ENCODE measurements at regions not wholly inside any gene's neighbourhood (a gene's known extent, or its start where the extent isn't known, plus 50 kb on each side); places are given as distances from the start of the nearest gene placed in this dataset.
A peak's percentile ranks its signal among the peaks of the same experiment; 100 is the strongest.

DNA sequence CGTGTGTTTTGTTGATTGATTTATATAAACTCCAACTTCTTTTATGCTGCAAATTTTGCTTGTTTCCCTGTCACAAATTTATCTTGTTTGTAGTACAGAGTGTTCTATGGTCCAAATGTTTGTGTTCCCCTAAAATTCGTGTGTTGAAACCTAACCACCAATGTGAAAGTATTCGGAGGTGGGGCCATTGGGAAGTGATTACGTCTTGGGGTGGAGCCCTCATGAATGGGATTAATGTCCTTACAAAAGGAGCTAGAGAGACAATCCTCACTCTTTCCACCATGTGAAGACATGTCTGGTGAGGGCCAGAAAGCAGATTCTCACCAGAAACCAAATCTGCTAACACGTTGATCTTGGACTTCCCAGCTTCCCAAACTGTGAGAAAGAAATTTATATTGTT, 262.0 kb downstream of the MAN2A1 start:
- Histone ChIP-seq H3K9me3 (ENCODE audit: control insufficient read depth in 1 of 2, low read length in 2 of 2) (no peaks in the 10 kb centered on the region), H3K4me3 (ENCODE audit: low read length in 2 of 2) (no peak overlapping the region), H3K4me1 (ENCODE audit: insufficient read depth, low read length) (no peaks in the 10 kb centered on the region), H3K27ac (ENCODE audit: low read depth, low read length) (no peak overlapping the region), H3K36me3 (ENCODE audit: insufficient read depth, low read length) (no peaks in the 10 kb centered on the region), H3K27me3 (ENCODE audit: insufficient read depth, low read length) (no peaks in the 10 kb centered on the region)
- intact Hi-C loops (cut with micrococcal nuclease), result no loop called here
- Mint-ChIP-seq H3K4me3 (no peak overlapping the region), H3K4me1 (peaks cover 0 to under 1% (median 0%) of the 10 kb centered on the region in 4 donors), H3K9me3 (no peaks in the 10 kb centered on the region), H3K36me3 (no peaks in the 10 kb centered on the region), H3K27ac (no peak overlapping the region), H3K27me3 (peaks cover 0 to 2% of the 10 kb centered on the region in 2 donors)
- DNase-seq, result no peak
- ChIA-PET POLR2A (ENCODE audit: partially characterized antibody) (no interaction called here), CTCF (ENCODE audit: partially characterized antibody) (no interaction called here)

DNA sequence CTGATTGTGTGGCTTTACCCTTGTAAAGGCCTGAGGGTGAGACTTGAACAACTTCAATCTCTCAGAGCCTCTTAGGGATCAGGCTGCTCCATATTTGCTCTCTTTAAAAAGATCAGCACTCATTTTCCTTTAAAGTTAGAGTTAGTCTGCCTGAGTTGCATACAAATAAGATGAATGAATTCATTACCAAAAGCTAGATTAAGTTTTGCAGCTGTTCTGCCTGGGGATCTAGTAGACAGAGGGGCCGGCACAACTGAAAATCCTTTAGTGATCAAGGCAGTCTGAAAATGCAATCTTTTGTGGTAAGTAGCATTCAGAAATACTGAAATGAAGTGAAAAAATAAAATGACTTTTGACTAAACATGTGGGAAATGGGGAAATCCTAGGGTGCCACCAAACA, 264.0 kb downstream of the MAN2A1 start:
- no peak overlapping the region for H3K4me3 ChIP-seq (ENCODE audit: low read length in 2 of 2)
- no peak overlapping the region for H3K27ac ChIP-seq (ENCODE audit: low read depth, low read length)
- H3K36me3 Mint-ChIP-seq, result no peaks in the 10 kb centered on the region
- peaks cover 2% of the 10 kb centered on the region for H3K4me1 ChIP-seq (ENCODE audit: insufficient read depth, low read length)
- no peaks in the 10 kb centered on the region for H3K27me3 Mint-ChIP-seq
- H3K9me3 Mint-ChIP-seq, result peaks cover 0 to 5% (median 0%) of the 10 kb centered on the region in 8 donors
- H3K27me3 ChIP-seq (ENCODE audit: insufficient read depth, low read length), result no peaks in the 10 kb centered on the region
- ChIA-PET POLR2A (ENCODE audit: partially characterized antibody) (no interaction called here), CTCF (ENCODE audit: partially characterized antibody) (no interaction called here)
- peaks cover 0 to 6% (median 6%) of the 10 kb centered on the region in 4 donors for H3K4me1 Mint-ChIP-seq
- no peak overlapping the region for H3K27ac Mint-ChIP-seq
- no peaks in the 10 kb centered on the region for H3K9me3 ChIP-seq (ENCODE audit: control insufficient read depth in 1 of 2, low read length in 2 of 2)
- H3K4me3 Mint-ChIP-seq, result no peak overlapping the region
- DNase-seq, result no peak
- no peaks in the 10 kb centered on the region for H3K36me3 ChIP-seq (ENCODE audit: insufficient read depth, low read length)
- intact Hi-C loops (cut with micrococcal nuclease), result no loop called here

DNA sequence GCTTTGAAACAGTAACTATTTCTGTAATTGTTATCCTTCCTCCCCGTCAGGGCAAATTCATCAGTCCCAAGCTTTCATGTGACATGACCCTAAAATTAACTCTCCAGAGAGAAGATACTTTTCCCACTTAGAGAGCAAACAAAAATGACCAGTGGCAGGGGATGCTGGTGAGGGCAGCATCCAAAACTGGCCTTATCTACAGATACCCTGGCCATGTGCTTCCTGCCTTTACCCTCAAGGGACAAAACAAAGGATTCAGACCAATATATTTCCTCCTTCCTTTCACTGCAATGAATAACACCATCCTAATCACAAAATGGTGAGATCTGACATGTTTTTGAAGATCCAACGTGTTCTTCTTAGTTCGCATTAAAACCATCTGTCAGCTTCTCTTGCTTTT, 267.2 kb downstream of the MAN2A1 start:
- peaks cover 0 to 5% (median 0%) of the 10 kb centered on the region in 8 donors for H3K9me3 Mint-ChIP-seq
- POLR2A ChIA-PET (ENCODE audit: partially characterized antibody), result no interaction called here

DNA sequence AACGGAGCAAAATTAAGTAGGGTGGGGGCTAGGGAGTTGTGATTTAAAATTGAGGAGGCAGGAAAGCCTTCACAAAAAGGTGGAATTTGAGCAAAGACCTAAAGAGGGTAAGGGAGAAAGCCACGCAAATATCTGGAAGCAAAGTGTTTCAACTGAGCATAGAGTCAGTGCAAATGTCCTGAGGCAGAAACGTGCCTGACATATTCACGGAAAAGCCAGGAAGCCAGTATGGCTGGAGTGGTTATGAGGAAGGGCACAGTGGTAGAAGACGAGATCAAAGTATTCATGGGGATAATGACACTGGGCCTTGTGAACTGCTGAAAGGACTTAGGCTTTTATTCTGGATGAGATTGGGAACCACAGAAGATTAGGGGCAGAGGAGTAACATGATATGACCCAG, 268.4 kb downstream of the MAN2A1 start:
- Mint-ChIP-seq H3K27me3 (no peaks in the 10 kb centered on the region), H3K4me1 (peaks cover 0 to 11% (median 11%) of the 10 kb centered on the region in 4 donors), H3K9me3 (peaks cover 0 to 5% (median 0%) of the 10 kb centered on the region in 8 donors), H3K4me3 (no peak overlapping the region), H3K27ac (peak overlapping the region in 1 of 7 donors; percentile 14), H3K36me3 (no peaks in the 10 kb centered on the region)
- no peak for DNase-seq
- Histone ChIP-seq H3K36me3 (ENCODE audit: insufficient read depth, low read length) (no peaks in the 10 kb centered on the region), H3K4me3 (ENCODE audit: low read length in 2 of 2) (no peak overlapping the region), H3K9me3 (ENCODE audit: control insufficient read depth in 1 of 2, low read length in 2 of 2) (no peaks in the 10 kb centered on the region), H3K27ac (ENCODE audit: low read depth, low read length) (no peak overlapping the region), H3K27me3 (ENCODE audit: insufficient read depth, low read length) (no peaks in the 10 kb centered on the region), H3K4me1 (ENCODE audit: insufficient read depth, low read length) (peaks cover 5% of the 10 kb centered on the region)
- ChIA-PET POLR2A (ENCODE audit: partially characterized antibody) (no interaction called here), CTCF (ENCODE audit: partially characterized antibody) (interaction anchor here (0.8 kb wide), 1 partner anchor 9 kb away, joined by 3 read pairs; no protein-coding TSS in a partner anchor)
- intact Hi-C loops (cut with micrococcal nuclease), result no loop called here

More for the DNA sequence above, 267.2 kb downstream of the MAN2A1 start:
- Mint-ChIP-seq H3K4me1 (peaks cover 0 to 11% (median 11%) of the 10 kb centered on the region in 4 donors), H3K27me3 (no peaks in the 10 kb centered on the region), H3K36me3 (no peaks in the 10 kb centered on the region), H3K4me3 (no peak overlapping the region), H3K27ac (no peak overlapping the region)
- Histone ChIP-seq H3K4me3 (ENCODE audit: low read length in 2 of 2) (no peak overlapping the region), H3K4me1 (ENCODE audit: insufficient read depth, low read length) (peaks cover 5% of the 10 kb centered on the region), H3K36me3 (ENCODE audit: insufficient read depth, low read length) (no peaks in the 10 kb centered on the region), H3K27me3 (ENCODE audit: insufficient read depth, low read length) (no peaks in the 10 kb centered on the region), H3K27ac (ENCODE audit: low read depth, low read length) (no peak overlapping the region), H3K9me3 (ENCODE audit: control insufficient read depth in 1 of 2, low read length in 2 of 2) (no peaks in the 10 kb centered on the region)
- CTCF ChIA-PET (ENCODE audit: partially characterized antibody), result no interaction called here
- no peak for DNase-seq
- intact Hi-C loops (cut with micrococcal nuclease), result no loop called here

DNA sequence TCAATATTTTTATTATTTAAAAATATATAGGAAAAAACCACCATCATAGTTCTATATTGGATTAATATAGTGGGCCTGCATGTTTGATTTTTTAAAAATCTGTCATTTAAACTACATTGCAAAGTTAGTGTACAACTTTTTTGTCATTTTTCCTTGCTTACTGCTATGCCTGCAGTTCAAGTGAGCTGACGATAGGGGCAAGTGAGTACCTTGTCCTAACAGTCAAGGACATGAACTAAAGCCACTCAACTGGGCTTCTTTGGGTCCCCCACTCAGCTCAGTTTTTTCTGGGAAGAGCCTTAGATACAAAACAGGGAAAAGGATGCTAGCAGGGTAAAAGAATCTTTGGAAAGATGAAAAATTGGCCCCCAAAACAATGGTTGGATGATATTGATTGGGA, 269.9 kb downstream of the MAN2A1 start:
- Mint-ChIP-seq H3K36me3 (no peaks in the 10 kb centered on the region), H3K9me3 (peaks cover 0 to 5% (median 0%) of the 10 kb centered on the region in 8 donors), H3K4me1 (peaks cover 0 to 11% (median 11%) of the 10 kb centered on the region in 4 donors), H3K27ac (no peak overlapping the region), H3K4me3 (no peak overlapping the region), H3K27me3 (no peaks in the 10 kb centered on the region)
- Histone ChIP-seq H3K4me3 (ENCODE audit: low read length in 2 of 2) (no peak overlapping the region), H3K27me3 (ENCODE audit: insufficient read depth, low read length) (no peaks in the 10 kb centered on the region), H3K36me3 (ENCODE audit: insufficient read depth, low read length) (no peaks in the 10 kb centered on the region), H3K4me1 (ENCODE audit: insufficient read depth, low read length) (peaks cover 5% of the 10 kb centered on the region), H3K9me3 (ENCODE audit: control insufficient read depth in 1 of 2, low read length in 2 of 2) (no peaks in the 10 kb centered on the region), H3K27ac (ENCODE audit: low read depth, low read length) (no peak overlapping the region)
- ChIA-PET POLR2A (ENCODE audit: partially characterized antibody) (no interaction called here), CTCF (ENCODE audit: partially characterized antibody) (no interaction called here)
- DNase-seq, result no peak
- intact Hi-C loops (cut with micrococcal nuclease), result no loop called here

- Histone ChIP-seq H3K9me3 (ENCODE audit: control insufficient read depth in 1 of 2, low read length in 2 of 2) (no peaks in the 10 kb centered on the region), H3K27ac (ENCODE audit: low read depth, low read length) (no peak overlapping the region), H3K4me3 (ENCODE audit: low read length in 2 of 2) (no peak overlapping the region), H3K4me1 (ENCODE audit: insufficient read depth, low read length) (peaks cover 5% of the 10 kb centered on the region), H3K36me3 (ENCODE audit: insufficient read depth, low read length) (no peaks in the 10 kb centered on the region), H3K27me3 (ENCODE audit: insufficient read depth, low read length) (no peaks in the 10 kb centered on the region)
- H3K27me3 Mint-ChIP-seq, result no peaks in the 10 kb centered on the region
- no peak overlapping the region for H3K4me3 Mint-ChIP-seq
- no peak overlapping the region for H3K27ac Mint-ChIP-seq
- peaks cover 0 to 11% (median 11%) of the 10 kb centered on the region in 4 donors for H3K4me1 Mint-ChIP-seq
- intact Hi-C loops (cut with micrococcal nuclease), result no loop called here
- H3K9me3 Mint-ChIP-seq, result peaks cover 0 to 5% (median 0%) of the 10 kb centered on the region in 8 donors
- DNase-seq, result no peak
- ChIA-PET CTCF (ENCODE audit: partially characterized antibody) (interaction anchor here (0.7 kb wide), 1 partner anchor 101 kb away, joined by 4 read pairs; no protein-coding TSS in a partner anchor), POLR2A (ENCODE audit: partially characterized antibody) (no interaction called here)
- H3K36me3 Mint-ChIP-seq, result no peaks in the 10 kb centered on the region
Observed at GRCh38 chr5:109961751-109962150, 272.0 kb downstream of the MAN2A1 start.

DNA sequence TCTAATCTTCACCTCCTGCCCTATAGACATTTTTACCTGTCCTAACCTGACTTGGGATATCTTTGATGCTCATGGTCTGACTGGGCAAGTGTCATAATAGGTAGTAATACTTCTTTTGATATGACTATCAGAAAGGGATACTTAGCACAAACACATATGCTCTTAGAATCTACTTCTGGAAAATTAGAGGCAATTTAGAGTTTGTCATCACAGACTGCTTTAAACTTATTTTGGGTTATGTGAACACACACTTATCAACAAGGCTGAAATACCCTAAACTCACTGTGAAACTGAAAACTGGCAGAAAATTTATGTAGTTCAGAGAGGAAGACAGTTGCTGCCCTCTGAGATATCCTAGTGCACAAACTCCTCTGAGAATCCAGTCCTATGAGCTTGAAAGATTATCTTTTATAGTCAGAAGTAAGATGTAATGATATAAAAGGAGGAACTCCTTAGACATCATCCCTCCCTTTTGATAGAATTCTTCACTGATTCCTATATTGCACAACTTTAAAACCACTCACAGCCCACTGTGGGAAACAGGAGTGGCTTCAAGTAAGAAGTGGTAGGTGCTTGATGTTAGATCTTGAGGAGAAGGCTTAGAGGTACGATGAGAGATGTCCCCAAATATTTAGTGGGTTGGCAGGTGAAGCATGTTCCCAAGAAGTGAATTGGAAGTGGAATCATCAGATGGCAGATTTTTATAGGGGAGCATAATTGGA, 273.3 kb downstream of the MAN2A1 start:
- Histone ChIP-seq H3K36me3 (ENCODE audit: insufficient read depth, low read length) (no peaks in the 10 kb centered on the region), H3K4me1 (ENCODE audit: insufficient read depth, low read length) (peaks cover 5% of the 10 kb centered on the region), H3K27ac (ENCODE audit: low read depth, low read length) (no peak overlapping the region), H3K9me3 (ENCODE audit: control insufficient read depth in 1 of 2, low read length in 2 of 2) (no peaks in the 10 kb centered on the region), H3K27me3 (ENCODE audit: insufficient read depth, low read length) (no peaks in the 10 kb centered on the region), H3K4me3 (ENCODE audit: low read length in 2 of 2) (no peak overlapping the region)
- CTCF ChIA-PET (ENCODE audit: partially characterized antibody), result interaction anchor here (1.1 kb wide), 1 partner anchor 41 kb away, joined by 3 read pairs; no protein-coding TSS in a partner anchor
- no peaks in the 10 kb centered on the region for H3K36me3 Mint-ChIP-seq
- no peak overlapping the region for H3K4me3 Mint-ChIP-seq
- H3K27ac Mint-ChIP-seq, result peak overlapping the region in 1 of 7 donors; percentile 5
- POLR2A ChIA-PET (ENCODE audit: partially characterized antibody), result no interaction called here
- no peaks in the 10 kb centered on the region for H3K27me3 Mint-ChIP-seq
- no peak for DNase-seq
- H3K4me1 Mint-ChIP-seq, result peaks cover 0 to 11% (median 11%) of the 10 kb centered on the region in 4 donors
- H3K9me3 Mint-ChIP-seq, result peaks cover 0 to 3% (median 0%) of the 10 kb centered on the region in 8 donors
- intact Hi-C loops (cut with micrococcal nuclease), result no loop called here
